BLaER1 treated with 17β-estradiol and CSF1 and Interleukin-3, amounts not matched to agents 10 nM and 100 nM (cell line): ENCODE measurements at regions not wholly inside any gene's neighbourhood (a gene's known extent, or its start where the extent isn't known, plus 50 kb on each side); places are given as distances from the start of the nearest gene placed in this dataset.
"Not testable (repeated sequence)": the region's sequence is repeated elsewhere in the genome, so short reads cannot be mapped to it uniquely, and the experiment has no call there.

Experiments used
- H3K27ac ChIP-seq, 11 experiments: shearing (Covaris generic); formaldehyde crosslinking; 2 replicates each; pipeline ENCODE4 v1.8.1; 2022
- H3K27me3 ChIP-seq, 11 experiments: shearing (Covaris generic); formaldehyde crosslinking; 2 replicates each; pipeline ENCODE4 v1.8.1; 2022
- H3K36me3 ChIP-seq, 11 experiments: shearing (Covaris generic); formaldehyde crosslinking; 2 replicates each; pipeline ENCODE4 v1.8.1; 2022
- H3K4me1 ChIP-seq, 10 experiments: shearing (Covaris generic); formaldehyde crosslinking; 2 replicates each; pipeline ENCODE4 v1.8.1; 2022
- H3K4me2 ChIP-seq, 11 experiments: shearing (Covaris generic); formaldehyde crosslinking; 2 replicates each; pipeline ENCODE4 v1.8.1; 2022
- H3K4me3 ChIP-seq, 10 experiments: shearing (Covaris generic); formaldehyde crosslinking; 2 replicates each; pipeline ENCODE4 v1.8.1; 2022
- H3K9ac ChIP-seq, 11 experiments: shearing (Covaris generic); formaldehyde crosslinking; 2 replicates each; pipeline ENCODE4 v1.8.1; 2022
- H3K9me3 ChIP-seq, 11 experiments: shearing (Covaris generic); formaldehyde crosslinking; replicated peaks in 1 of 11; 2 replicates each; pipeline ENCODE4 v1.8.1; 2022
- H4K20me1 ChIP-seq, 11 experiments: shearing (Covaris generic); formaldehyde crosslinking; 2 replicates each; pipeline ENCODE4 v1.8.1; 2022

DNA sequence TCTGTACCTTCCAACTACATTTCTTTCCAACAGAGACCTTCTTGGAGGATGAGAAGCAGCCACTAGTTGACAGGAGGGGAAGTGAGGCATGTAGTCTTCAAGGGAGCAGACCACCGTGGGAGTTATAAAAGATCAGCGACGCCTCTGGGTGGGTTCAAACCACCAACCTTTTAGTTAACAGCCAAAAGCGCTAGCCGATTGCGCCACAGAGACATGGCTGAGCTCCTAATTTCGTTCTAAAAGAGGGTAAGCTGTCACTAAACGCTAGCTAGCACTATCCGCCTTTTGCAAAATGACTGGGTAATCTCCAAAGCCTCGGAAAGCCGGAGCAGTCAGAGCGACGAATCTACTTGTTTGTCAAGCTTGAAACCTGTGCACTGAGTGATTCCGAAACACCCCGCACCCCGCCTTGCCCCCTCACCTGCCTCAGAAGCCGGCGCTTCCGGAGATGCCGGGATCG lies 135.8 kb downstream of the FAM72B start:
- not testable (repeated sequence) for H4K20me1 ChIP-seq, H3K27me3 ChIP-seq, H3K36me3 ChIP-seq, H3K9ac ChIP-seq, H3K4me3 ChIP-seq, H3K4me2 ChIP-seq, H3K9me3 ChIP-seq, H3K27ac ChIP-seq
- peaks cover 4 to 11% (median 8%) of the 10 kb centered on the region in 10 experiments; a peak in 16 of 20 replicates for H3K4me1 ChIP-seq

DNA sequence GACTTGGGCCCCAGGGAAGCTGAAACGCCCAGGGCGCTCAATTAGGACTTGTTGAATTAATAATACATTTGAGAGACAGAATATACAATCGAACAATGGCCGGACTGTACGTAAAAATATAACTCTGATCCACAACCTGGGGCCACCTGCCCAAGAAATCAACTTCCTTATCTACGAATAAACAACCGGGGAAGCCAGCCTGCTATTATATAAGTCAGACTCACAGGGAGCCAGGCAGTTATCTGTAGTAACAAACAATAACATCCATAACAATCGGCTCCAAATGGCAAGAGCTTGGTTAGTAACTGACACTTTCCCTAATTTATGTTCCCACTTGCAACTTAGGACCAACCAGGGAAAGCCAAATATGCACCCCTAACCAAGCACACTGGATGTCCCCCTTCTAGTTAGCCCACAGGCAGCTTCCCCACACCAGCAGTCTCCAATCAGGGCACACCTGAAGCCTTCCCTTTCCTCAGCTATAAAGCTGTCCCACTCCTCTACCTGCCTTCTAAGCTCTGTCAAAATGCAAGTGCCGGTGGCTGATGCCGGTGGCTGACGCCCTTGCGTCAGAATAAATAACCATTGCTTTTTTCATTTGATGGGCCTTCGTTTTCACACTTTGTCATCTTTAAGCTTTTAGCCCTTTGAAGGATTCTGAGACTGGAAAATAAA lies 135.2 kb downstream of the FAM72B start:
- not testable (repeated sequence) for H3K36me3 ChIP-seq, H3K9ac ChIP-seq, H4K20me1 ChIP-seq, H3K4me2 ChIP-seq, H3K4me3 ChIP-seq, H3K9me3 ChIP-seq, H3K27ac ChIP-seq, H3K4me1 ChIP-seq, H3K27me3 ChIP-seq

DNA sequence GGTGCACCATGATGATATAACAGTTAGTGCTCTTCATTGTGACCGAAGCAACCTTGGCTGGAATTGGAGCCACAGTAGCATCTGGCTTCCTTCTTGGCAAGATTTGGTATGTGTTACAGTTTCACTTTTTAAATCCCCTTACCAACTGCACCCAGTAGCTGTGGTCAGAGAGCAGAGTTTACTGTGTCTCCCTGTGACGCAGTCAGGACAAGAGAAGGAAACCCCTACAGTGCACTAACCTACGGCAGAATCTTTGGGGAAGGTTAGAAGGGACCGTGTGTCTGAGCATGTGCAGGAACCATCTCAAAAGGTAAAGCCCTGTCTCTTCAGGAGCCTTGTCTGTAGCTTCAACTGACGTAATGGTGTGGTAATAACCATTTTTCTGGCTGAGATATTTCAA lies 134.0 kb downstream of the FAM72B start:
- H3K9ac ChIP-seq, H3K27me3 ChIP-seq, H3K4me1 ChIP-seq, H3K9me3 ChIP-seq, H3K4me3 ChIP-seq, H3K27ac ChIP-seq, H3K36me3 ChIP-seq, H4K20me1 ChIP-seq: not testable (repeated sequence)
- peak overlapping the region; percentile 29 to 58 (median 43); a peak in 17 of 22 replicates for H3K4me2 ChIP-seq

DNA sequence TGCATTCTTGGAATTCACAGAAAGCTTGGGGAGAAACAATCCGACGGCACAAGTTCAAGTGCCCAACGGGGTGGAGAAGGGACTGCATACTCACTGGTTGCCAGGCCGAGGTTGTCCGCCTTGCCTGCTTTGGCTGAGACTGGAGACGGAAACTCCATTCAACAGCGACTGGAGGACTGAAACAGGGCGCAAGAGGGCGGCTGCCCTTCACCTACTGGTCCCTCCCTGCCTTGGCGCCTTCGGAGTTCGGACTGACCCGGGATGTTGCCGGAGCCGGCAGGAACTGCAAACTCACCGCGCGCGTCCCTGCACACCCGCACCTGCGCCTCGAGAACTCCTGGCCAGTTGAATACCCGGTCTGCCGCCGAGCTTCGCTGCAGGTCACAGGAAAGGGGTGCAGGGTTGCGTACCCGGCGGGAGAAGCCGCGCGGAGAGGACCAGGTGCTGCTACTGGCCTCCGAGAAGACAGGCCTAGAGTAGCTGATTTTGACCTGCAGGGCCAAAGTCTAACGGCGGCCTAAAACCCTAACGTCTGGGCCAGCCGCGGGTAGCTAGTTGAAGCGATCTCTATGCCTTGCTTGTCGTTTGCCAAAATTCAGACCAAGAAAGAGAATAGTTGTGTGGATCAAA lies 132.9 kb downstream of the FAM72B start:
- not testable (repeated sequence) for H3K36me3 ChIP-seq, H3K27me3 ChIP-seq, H3K9ac ChIP-seq, H3K4me1 ChIP-seq, H3K9me3 ChIP-seq, H3K4me2 ChIP-seq, H4K20me1 ChIP-seq, H3K4me3 ChIP-seq, H3K27ac ChIP-seq

DNA sequence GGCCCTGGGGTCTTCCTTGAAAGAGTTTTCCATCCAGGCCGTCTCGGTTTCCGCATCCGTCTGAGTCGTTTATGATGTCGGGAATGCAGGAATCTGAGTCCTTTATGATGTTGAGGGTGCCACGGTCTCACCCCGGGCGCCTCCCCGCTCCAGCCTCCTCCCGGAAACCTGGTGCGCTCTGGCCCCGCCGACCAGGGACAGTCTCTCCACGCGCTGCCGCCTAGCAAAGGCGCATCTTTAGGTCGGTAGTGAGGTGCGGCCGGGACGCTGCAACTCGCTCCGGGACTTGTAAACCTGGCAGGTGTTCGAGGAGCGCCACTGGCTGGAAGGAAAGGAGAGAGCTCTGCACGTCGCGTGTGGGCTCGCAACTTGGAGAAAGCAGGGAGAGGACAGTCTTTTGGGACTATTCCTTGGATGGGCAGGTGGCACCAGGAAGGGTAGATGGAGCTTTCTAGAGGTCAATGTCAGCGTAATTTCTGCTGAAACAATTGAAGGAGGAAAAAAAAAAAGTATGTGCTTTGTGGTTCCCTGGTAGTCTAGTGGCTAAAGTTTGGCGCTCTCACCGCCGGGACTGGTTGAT lies 132.0 kb downstream of the FAM72B start:
- H4K20me1 ChIP-seq, H3K4me3 ChIP-seq, H3K9me3 ChIP-seq, H3K27ac ChIP-seq, H3K36me3 ChIP-seq, H3K4me1 ChIP-seq, H3K4me2 ChIP-seq, H3K9ac ChIP-seq, H3K27me3 ChIP-seq: not testable (repeated sequence)

DNA sequence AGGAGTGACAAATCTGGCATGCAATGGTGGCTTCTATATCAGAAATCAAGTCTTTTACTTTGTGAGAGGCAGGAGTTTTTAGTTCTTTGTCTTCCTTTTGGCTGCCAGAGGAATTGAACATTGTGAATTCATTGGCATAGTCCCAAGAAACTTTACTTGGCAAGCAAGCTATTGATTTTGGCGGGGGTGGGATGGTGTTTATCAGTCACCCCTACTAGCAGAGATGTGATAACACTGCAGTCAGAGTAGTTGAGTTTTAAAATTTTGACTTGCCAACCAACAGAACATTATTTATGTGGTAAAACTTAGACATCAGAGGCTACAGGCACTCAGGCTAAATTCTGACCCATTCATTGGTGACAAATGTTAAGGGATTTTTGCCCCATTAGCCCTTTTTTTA lies 129.2 kb downstream of the FAM72B start:
- H3K9me3 ChIP-seq = not testable (repeated sequence)

DNA sequence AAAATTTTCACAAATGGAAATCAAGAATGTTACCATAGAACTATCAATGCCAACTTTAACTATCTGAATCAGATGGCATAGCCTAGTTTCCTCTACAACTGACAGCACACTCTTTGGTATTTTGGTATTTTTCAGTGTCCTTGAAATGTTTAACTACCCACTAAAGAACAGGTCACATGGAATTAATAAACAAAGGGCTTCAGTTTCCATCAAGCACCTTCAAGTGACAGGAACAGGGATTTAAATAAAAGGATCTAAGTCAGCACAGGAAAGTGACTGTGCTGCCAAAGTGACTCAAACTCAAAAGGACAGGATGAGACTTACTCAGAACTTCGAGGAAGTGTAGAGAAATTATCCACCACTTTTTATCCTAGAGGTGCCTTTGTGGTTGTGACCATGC lies 117.2 kb downstream of the FAM72B start:
- not testable (repeated sequence) for H4K20me1 ChIP-seq

More for the DNA sequence above, 129.2 kb downstream of the FAM72B start:
- H3K27me3 ChIP-seq, H4K20me1 ChIP-seq, H3K4me1 ChIP-seq, H3K36me3 ChIP-seq, H3K4me3 ChIP-seq, H3K9ac ChIP-seq, H3K27ac ChIP-seq, H3K4me2 ChIP-seq: not testable (repeated sequence)

DNA sequence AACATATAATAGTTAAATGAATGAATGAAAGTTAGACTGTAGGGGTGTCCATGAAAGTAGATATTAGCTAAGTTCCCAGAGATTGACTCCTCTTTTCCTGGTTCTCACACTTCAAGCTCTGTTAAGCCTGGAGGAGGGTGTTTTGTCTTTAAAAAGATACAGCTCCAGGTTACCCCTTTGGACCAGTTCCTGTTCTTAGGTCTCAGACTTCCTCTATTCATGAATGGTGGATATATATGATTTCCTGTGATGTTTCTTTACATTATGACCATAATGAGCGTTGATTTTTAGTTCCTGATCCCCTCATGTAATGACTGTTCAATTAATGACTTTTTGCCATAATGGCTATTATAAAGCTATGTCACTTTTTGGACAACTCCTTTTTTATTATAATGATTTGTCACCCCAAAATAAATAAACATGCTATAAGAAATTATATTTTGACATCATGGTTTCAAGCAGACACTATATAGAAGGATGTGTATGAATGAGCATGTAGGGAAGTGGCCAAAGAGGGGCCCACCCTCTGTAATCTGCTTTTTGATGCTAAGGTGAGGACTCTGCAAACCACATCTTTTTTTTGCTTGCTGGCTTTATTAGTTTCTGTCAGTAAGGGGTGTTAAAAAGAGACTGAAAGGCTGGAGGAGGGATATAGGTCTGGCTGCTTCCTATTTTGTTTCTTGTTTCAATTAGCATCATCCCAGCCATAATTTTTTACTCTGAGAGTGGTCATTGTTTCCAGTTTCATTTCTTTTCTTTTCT lies 115.2 kb downstream of the FAM72B start:
- not testable (repeated sequence) for H3K4me2 ChIP-seq, H3K27me3 ChIP-seq, H3K9me3 ChIP-seq, H3K27ac ChIP-seq, H3K36me3 ChIP-seq, H3K4me3 ChIP-seq, H4K20me1 ChIP-seq, H3K9ac ChIP-seq
- peaks cover 0 to 11% (median 0%) of the 10 kb centered on the region in 10 experiments; a peak in 4 of 20 replicates for H3K4me1 ChIP-seq

More for the DNA sequence above, 117.2 kb downstream of the FAM72B start:
- H3K9ac ChIP-seq, H3K4me3 ChIP-seq, H3K9me3 ChIP-seq, H3K4me2 ChIP-seq, H3K27ac ChIP-seq, H3K27me3 ChIP-seq, H3K36me3 ChIP-seq: not testable (repeated sequence)
- peaks cover 0 to 11% (median 0%) of the 10 kb centered on the region in 10 experiments; a peak in 4 of 20 replicates for H3K4me1 ChIP-seq

DNA sequence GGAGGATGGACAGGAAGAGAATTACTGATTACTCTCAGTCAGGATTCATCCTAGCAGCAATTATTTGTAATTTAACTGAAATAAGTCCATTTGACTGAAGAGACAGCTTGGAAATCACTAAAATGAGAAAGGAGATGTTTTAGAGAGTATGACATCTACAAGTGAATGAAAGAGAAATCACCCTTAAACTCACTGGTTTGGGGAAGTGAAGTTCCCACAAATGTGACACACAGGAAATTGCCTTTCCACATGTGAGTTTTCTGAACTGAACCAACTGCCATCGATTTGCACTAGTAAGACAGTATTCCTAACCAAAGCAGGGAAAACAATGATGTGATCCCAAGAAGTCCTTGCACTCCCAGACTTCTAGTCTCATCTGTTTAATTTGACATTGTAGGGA lies 110.3 kb downstream of the FAM72B start:
- Histone ChIP-seq H3K4me2 (peak overlapping the region in 4 of 11 experiments; percentile 71 to 81 (median 73); a peak in 7 of 22 replicates), H3K4me1 (peaks cover 0 to 21% (median 9%) of the 10 kb centered on the region in 10 experiments; a peak in 14 of 20 replicates), H3K9ac (peak overlapping the region in 1 of 11 experiments; percentile 48; a peak in 1 of 22 replicates), H3K27ac (peak overlapping the region in 6 of 11 experiments; percentile 62 to 82 (median 74); a peak in 8 of 22 replicates)
- not testable (repeated sequence) for H3K4me3 ChIP-seq, H3K9me3 ChIP-seq, H3K27me3 ChIP-seq, H4K20me1 ChIP-seq, H3K36me3 ChIP-seq

DNA sequence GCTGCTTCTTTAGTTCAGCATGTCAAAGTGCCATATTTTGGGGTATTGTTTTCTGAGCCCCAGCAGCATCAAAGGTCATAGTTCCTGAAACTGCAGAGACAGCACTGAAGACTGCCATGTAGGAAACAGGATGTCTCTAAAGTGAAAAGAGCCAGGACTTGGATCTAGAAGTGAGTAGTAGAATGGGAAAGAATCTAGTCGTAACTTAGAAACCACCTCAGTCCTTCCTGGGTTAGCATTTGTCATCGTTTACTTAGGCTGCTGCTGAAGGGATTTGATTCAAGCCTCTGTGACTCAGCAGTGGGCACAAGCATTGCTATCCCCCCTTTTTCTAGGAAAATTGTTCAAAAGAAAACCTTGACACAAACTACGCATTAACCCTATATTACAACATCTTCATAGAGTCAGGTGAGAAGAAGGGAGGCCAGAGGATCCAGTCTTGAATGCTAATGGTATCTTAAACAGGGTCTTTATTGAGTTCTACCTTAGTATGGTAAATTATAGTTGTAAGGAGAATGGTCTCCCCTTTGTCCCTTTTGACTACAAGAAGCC lies 108.8 kb downstream of the FAM72B start:
- H3K4me2 ChIP-seq = peak overlapping the region in 4 of 11 experiments; percentile 28 to 58 (median 40); a peak in 5 of 22 replicates
- H3K9me3 ChIP-seq, H3K9ac ChIP-seq, H3K4me3 ChIP-seq, H4K20me1 ChIP-seq, H3K27me3 ChIP-seq, H3K36me3 ChIP-seq: not testable (repeated sequence)
- peaks cover 0 to 21% (median 9%) of the 10 kb centered on the region in 10 experiments; a peak in 14 of 20 replicates for H3K4me1 ChIP-seq
- H3K27ac ChIP-seq = peak overlapping the region in 3 of 11 experiments; percentile 30 to 55 (median 31); a peak in 2 of 22 replicates

DNA sequence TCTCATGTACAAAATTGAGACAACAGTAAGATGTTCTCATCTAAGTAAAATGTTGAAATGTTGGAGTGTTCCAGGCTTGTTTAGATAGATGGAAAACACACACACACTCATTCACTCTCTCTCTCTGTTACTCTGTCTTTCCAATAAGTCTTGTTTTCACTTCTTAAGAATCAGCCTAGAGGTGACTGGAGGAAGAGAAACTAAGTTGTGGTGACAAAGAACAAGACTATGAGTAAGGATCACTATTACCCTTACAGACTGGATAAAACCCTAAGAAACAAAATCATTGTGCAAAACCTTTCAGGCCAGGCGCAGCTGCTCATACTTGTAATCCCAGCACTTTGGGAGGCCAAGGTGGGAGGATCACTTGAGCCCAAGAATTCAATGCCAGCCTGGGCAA lies 107.5 kb downstream of the FAM72B start:
- not testable (repeated sequence) for H3K27ac ChIP-seq, H3K4me3 ChIP-seq, H3K9ac ChIP-seq, H3K4me2 ChIP-seq, H3K36me3 ChIP-seq, H3K9me3 ChIP-seq, H4K20me1 ChIP-seq, H3K27me3 ChIP-seq
- H3K4me1 ChIP-seq = peaks cover 0 to 27% (median 9%) of the 10 kb centered on the region in 10 experiments; a peak in 14 of 20 replicates

DNA sequence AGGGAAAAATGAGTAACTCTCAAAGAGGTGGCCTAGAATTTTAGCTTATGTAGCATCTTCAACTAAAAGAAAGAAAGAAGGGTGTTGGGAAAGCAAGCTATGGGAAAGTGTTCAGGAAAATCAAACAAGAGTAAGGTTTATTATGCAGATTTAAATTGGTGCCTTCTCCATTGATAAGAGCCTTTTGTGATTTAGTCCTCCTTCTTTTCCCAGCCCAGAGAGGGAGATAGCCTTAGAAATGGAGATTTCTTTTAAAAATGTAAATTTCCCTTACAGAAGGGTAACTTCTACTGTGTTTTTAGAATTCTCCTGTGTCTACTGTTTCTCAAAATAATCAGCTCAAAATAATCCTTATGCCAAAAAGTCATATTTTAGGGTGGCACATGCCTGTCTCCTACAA lies 104.5 kb downstream of the FAM72B start:
- not testable (repeated sequence) for H3K4me3 ChIP-seq, H3K27me3 ChIP-seq, H3K36me3 ChIP-seq, H3K27ac ChIP-seq, H3K9ac ChIP-seq, H3K4me2 ChIP-seq, H3K9me3 ChIP-seq, H4K20me1 ChIP-seq
- H3K4me1 ChIP-seq = peaks cover 0 to 23% (median 4%) of the 10 kb centered on the region in 10 experiments; a peak in 8 of 20 replicates
